ENCODE measurements at regions not wholly inside any gene's neighbourhood (a gene's known extent, or its start where the extent isn't known, plus 50 kb on each side); places are given as distances from the start of the nearest gene placed in this dataset.

GRCh38 chr2:215598376-215598975 lies 162.6 kb upstream of the FN1 start:
- TF ChIP-seq ARNT (IDR thresholded peaks at IDR 0.05): no peak
- no peak for TF ChIP-seq SUZ12 (IDR thresholded peaks at IDR 0.05)
- no peak for TF ChIP-seq BHLHE40 (IDR thresholded peaks at IDR 0.05; ENCODE audit: borderline replicate concordance)
- no peak for TF ChIP-seq CTBP1 (IDR thresholded peaks at IDR 0.05; ENCODE audit: borderline replicate concordance)
- TF ChIP-seq PKNOX1 (IDR thresholded peaks at IDR 0.05): no peak
- TF ChIP-seq HDGF (IDR thresholded peaks at IDR 0.05; ENCODE audit: borderline replicate concordance): no peak
- no peak for TF ChIP-seq TARDBP (IDR thresholded peaks at IDR 0.05)
- no peak for TF ChIP-seq L3MBTL2 (conservative IDR thresholded peaks at IDR 0.05)
- TF ChIP-seq FOXA1 (IDR thresholded peaks at IDR 0.05): no peak
- TF ChIP-seq ELF4 (IDR thresholded peaks at IDR 0.05): no peak
- TF ChIP-seq NFRKB (IDR thresholded peaks at IDR 0.05): no peak
- no peak for TF ChIP-seq FOXM1 (IDR thresholded peaks at IDR 0.05; ENCODE audit: borderline replicate concordance)

Data from HEK293T (cell line).